ENCODE measurements at regions not wholly inside any gene's neighbourhood (a gene's known extent, or its start where the extent isn't known, plus 50 kb on each side); places are given as distances from the start of the nearest gene placed in this dataset.
"Not testable (repeated sequence)": the region's sequence is repeated elsewhere in the genome, so short reads cannot be mapped to it uniquely, and the experiment has no call there.

GRCh38 chr12:5163661-5164060 is 120.0 kb downstream of the KCNA5 start:
- DNase-seq (ENCODE audit: extremely low read depth in 1 of 2, low read depth in 1 of 2), result no peak

- no peak for DNase-seq (ENCODE audit: extremely low read depth in 1 of 2, low read depth in 1 of 2)
Measured at GRCh38 chr12:5165296-5165970, 121.8 kb downstream of the KCNA5 start.

GRCh38 chr12:5166976-5167375 is 123.3 kb downstream of the KCNA5 start:
- no peak for DNase-seq (ENCODE audit: extremely low read depth in 1 of 2, low read depth in 1 of 2)

- DNase-seq (ENCODE audit: extremely low read depth in 1 of 2, low read depth in 1 of 2), result no peak
Measured at GRCh38 chr12:5168148-5168547, 124.5 kb downstream of the KCNA5 start.

- DNase-seq (ENCODE audit: extremely low read depth in 1 of 2, low read depth in 1 of 2), result no peak
Measured at GRCh38 chr12:5170844-5171243, 127.2 kb downstream of the KCNA5 start.

GRCh38 chr12:5171701-5172100 is 128.0 kb downstream of the KCNA5 start:
- no peak for DNase-seq (ENCODE audit: extremely low read depth in 1 of 2, low read depth in 1 of 2)

- DNase-seq (ENCODE audit: extremely low read depth in 1 of 2, low read depth in 1 of 2), result no peak
Measured at GRCh38 chr12:5172886-5173285, 129.2 kb downstream of the KCNA5 start.

- DNase-seq (ENCODE audit: extremely low read depth in 1 of 2, low read depth in 1 of 2), result no peak
Measured at GRCh38 chr12:5173511-5174011, 129.9 kb downstream of the KCNA5 start.

- not testable (repeated sequence) for DNase-seq (ENCODE audit: extremely low read depth in 1 of 2, low read depth in 1 of 2)
Measured at GRCh38 chr12:5175415-5175814, 131.7 kb downstream of the KCNA5 start.

- no peak for DNase-seq (ENCODE audit: extremely low read depth in 1 of 2, low read depth in 1 of 2)
Measured at GRCh38 chr12:5176036-5176435, 132.4 kb downstream of the KCNA5 start.

GRCh38 chr12:5177096-5177495 is 133.4 kb downstream of the KCNA5 start:
- no peak for DNase-seq (ENCODE audit: extremely low read depth in 1 of 2, low read depth in 1 of 2)

- no peak for DNase-seq (ENCODE audit: extremely low read depth in 1 of 2, low read depth in 1 of 2)
Measured at GRCh38 chr12:5177731-5178130, 134.1 kb downstream of the KCNA5 start.

GRCh38 chr12:5178571-5178970 is 134.9 kb downstream of the KCNA5 start:
- DNase-seq (ENCODE audit: extremely low read depth in 1 of 2, low read depth in 1 of 2), result no peak

- no peak for DNase-seq (ENCODE audit: extremely low read depth in 1 of 2, low read depth in 1 of 2)
Measured at GRCh38 chr12:5180496-5180895, 136.8 kb downstream of the KCNA5 start.

GRCh38 chr12:5184186-5184585 is 140.5 kb downstream of the KCNA5 start:
- DNase-seq (ENCODE audit: extremely low read depth in 1 of 2, low read depth in 1 of 2), result no peak

GRCh38 chr12:5185435-5186069 is 141.9 kb downstream of the KCNA5 start:
- no peak for DNase-seq (ENCODE audit: extremely low read depth in 1 of 2, low read depth in 1 of 2)

- DNase-seq (ENCODE audit: extremely low read depth in 1 of 2, low read depth in 1 of 2), result no peak
Measured at GRCh38 chr12:5186715-5187114, 143.0 kb downstream of the KCNA5 start.

GRCh38 chr12:5187136-5187535 is 143.5 kb downstream of the KCNA5 start:
- DNase-seq (ENCODE audit: extremely low read depth in 1 of 2, low read depth in 1 of 2), result no peak

GRCh38 chr12:5188472-5188871 is 144.8 kb downstream of the KCNA5 start:
- no peak for DNase-seq (ENCODE audit: extremely low read depth in 1 of 2, low read depth in 1 of 2)

GRCh38 chr12:5189173-5189572 is 145.5 kb downstream of the KCNA5 start:
- no peak for DNase-seq (ENCODE audit: extremely low read depth in 1 of 2, low read depth in 1 of 2)

GRCh38 chr12:5191803-5192538 is 148.3 kb downstream of the KCNA5 start:
- DNase-seq (ENCODE audit: extremely low read depth in 1 of 2, low read depth in 1 of 2), result no peak

- no peak for DNase-seq (ENCODE audit: extremely low read depth in 1 of 2, low read depth in 1 of 2)
Measured at GRCh38 chr12:5192726-5193125, 149.0 kb downstream of the KCNA5 start.

Measured in stimulated activated CD8-positive, alpha-beta memory T cell treated with anti-CD3 and anti-CD28 coated beads, Interleukin-7, amount 100 ng/mL, for 48 hours (primary cell).